ENCODE measurements at regions not wholly inside any gene's neighbourhood (a gene's known extent, or its start where the extent isn't known, plus 50 kb on each side); places are given as distances from the start of the nearest gene placed in this dataset.

DNA sequence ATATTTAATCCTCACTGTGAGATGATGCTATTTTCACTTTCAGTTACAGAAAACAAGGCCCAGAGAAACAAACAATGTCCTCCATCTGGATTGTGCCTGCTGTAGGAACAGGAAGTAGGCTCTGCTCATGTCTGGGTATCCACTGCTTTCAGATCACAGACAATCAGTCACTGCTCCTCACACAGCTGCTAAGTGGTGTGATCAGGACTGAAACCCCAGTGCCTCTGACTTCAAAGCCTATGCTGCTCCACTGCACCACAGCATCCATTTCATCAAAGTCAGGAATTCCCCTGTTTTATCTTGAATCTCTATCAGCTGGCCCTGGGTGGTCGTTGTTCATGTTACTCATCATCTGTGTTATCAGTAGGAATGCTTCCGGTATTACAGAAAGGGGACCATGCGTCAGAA lies 303.8 kb upstream of the TRIB2 start:
- H3K4me3 ChIP-seq (ENCODE audit: low read depth, poor library complexity, severe bottlenecking) = no peak overlapping the region
- no peak for TF ChIP-seq POLR2A (IDR thresholded peaks at IDR 0.05)
- TF ChIP-seq, protein P1, sequence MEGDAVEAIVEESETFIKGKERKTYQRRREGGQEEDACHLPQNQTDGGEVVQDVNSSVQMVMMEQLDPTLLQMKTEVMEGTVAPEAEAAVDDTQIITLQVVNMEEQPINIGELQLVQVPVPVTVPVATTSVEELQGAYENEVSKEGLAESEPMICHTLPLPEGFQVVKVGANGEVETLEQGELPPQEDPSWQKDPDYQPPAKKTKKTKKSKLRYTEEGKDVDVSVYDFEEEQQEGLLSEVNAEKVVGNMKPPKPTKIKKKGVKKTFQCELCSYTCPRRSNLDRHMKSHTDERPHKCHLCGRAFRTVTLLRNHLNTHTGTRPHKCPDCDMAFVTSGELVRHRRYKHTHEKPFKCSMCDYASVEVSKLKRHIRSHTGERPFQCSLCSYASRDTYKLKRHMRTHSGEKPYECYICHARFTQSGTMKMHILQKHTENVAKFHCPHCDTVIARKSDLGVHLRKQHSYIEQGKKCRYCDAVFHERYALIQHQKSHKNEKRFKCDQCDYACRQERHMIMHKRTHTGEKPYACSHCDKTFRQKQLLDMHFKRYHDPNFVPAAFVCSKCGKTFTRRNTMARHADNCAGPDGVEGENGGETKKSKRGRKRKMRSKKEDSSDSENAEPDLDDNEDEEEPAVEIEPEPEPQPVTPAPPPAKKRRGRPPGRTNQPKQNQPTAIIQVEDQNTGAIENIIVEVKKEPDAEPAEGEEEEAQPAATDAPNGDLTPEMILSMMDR (IDR thresholded peaks at IDR 0.05) = no peak
- intact Hi-C loops (cut with DNase I; ENCODE audit: low total_unique reads) = no loop called here
- no peak for DNase-seq (ENCODE audit: low spot score in 2 of 2)
- 67 to 79% methylated on average over 3 of the region's 3 CpGs for WGBS, 2 donors

GRCh38 chr2:12415536-12415935 lies 301.2 kb upstream of the TRIB2 start:
- H3K4me3 ChIP-seq (ENCODE audit: low read depth, poor library complexity, severe bottlenecking) = no peak overlapping the region
- intact Hi-C loops (cut with DNase I; ENCODE audit: low total_unique reads) = no loop called here
- DNase-seq (ENCODE audit: low spot score in 2 of 2) = no peak
- no peak for TF ChIP-seq POLR2A (IDR thresholded peaks at IDR 0.05)
- TF ChIP-seq, protein P1 (IDR thresholded peaks at IDR 0.05) = no peak
- WGBS, 2 donors = 94 to 95% methylated on average over 3 of the region's 3 CpGs

- DNase-seq (ENCODE audit: low spot score in 2 of 2) = no peak
- TF ChIP-seq POLR2A (IDR thresholded peaks at IDR 0.05) = no peak
- TF ChIP-seq, protein P1 (IDR thresholded peaks at IDR 0.05) = no peak
- intact Hi-C loops (cut with DNase I; ENCODE audit: low total_unique reads) = no loop called here
- no peak overlapping the region for H3K4me3 ChIP-seq (ENCODE audit: low read depth, poor library complexity, severe bottlenecking)
- 46 to 48% methylated on average over 6 of the region's 6 CpGs for WGBS, 2 donors
Measured at GRCh38 chr2:12416600-12416999, 300.1 kb upstream of the TRIB2 start.

DNA sequence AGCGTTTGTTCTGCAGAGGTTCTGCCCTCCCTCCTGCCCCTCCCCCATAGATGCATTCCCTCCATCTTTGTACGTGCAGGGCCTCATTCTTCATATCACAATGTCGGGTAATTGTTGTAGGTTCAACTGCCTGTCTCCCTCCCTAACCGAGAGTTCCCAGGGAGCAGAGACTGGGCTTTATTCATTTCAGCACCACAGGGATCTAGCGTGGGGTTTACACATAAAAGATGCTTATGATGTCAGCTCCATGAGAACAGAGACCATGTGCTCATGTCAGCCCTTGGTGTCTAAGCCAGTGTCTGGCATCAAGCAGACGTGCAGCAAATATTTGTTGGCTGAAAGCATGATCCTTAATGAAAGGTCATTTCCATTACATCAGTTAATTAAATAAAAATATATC lies 298.9 kb upstream of the TRIB2 start:
- DNase-seq (ENCODE audit: low spot score in 2 of 2) = no peak
- H3K4me3 ChIP-seq (ENCODE audit: low read depth, poor library complexity, severe bottlenecking) = no peak overlapping the region
- TF ChIP-seq, protein P1 (IDR thresholded peaks at IDR 0.05) = no peak
- TF ChIP-seq POLR2A (IDR thresholded peaks at IDR 0.05) = no peak
- intact Hi-C loops (cut with DNase I; ENCODE audit: low total_unique reads) = no loop called here
- WGBS, 2 donors = 70 to 73% methylated on average over 6 of the region's 6 CpGs

- intact Hi-C loops (cut with DNase I; ENCODE audit: low total_unique reads) = no loop called here
- H3K4me3 ChIP-seq (ENCODE audit: low read depth, poor library complexity, severe bottlenecking) = no peak overlapping the region
- no peak for TF ChIP-seq POLR2A (IDR thresholded peaks at IDR 0.05)
- TF ChIP-seq, protein P1 (IDR thresholded peaks at IDR 0.05) = no peak
- WGBS, 2 donors = 97 to 98% methylated on average over 3 of the region's 3 CpGs
- DNase-seq (ENCODE audit: low spot score in 2 of 2) = no peak
Measured at GRCh38 chr2:12419803-12420202, 296.9 kb upstream of the TRIB2 start.

- TF ChIP-seq, protein P1 (IDR thresholded peaks at IDR 0.05) = no peak
- no peak for TF ChIP-seq POLR2A (IDR thresholded peaks at IDR 0.05)
- WGBS, 2 donors = 56 to 62% methylated on average over 3 of the region's 3 CpGs
- no peak for DNase-seq (ENCODE audit: low spot score in 2 of 2)
- intact Hi-C loops (cut with DNase I; ENCODE audit: low total_unique reads) = no loop called here
- no peak overlapping the region for H3K4me3 ChIP-seq (ENCODE audit: low read depth, poor library complexity, severe bottlenecking)
Measured at GRCh38 chr2:12421046-12421445, 295.7 kb upstream of the TRIB2 start.
